ENCODE measurements at regions not wholly inside any gene's neighbourhood (a gene's known extent, or its start where the extent isn't known, plus 50 kb on each side); places are given as distances from the start of the nearest gene placed in this dataset.

- TF ChIP-seq CTCF (IDR thresholded peaks at IDR 0.05; ENCODE audit: insufficient read depth, low read depth, low read length, missing control alignments) = no peak
- no peak for DNase-seq (ENCODE audit: low read depth)
- no peak overlapping the region for H3K4me3 ChIP-seq (ENCODE audit: low read length)
Measured at GRCh38 chr6:168244961-168245551, 74.5 kb downstream of the DACT2 start.

GRCh38 chr6:168243812-168244376 is 75.7 kb downstream of the DACT2 start:
- no peak for DNase-seq (ENCODE audit: low read depth)
- no peak for TF ChIP-seq CTCF (IDR thresholded peaks at IDR 0.05; ENCODE audit: insufficient read depth, low read depth, low read length, missing control alignments)
- H3K4me3 ChIP-seq (ENCODE audit: low read length) = no peak overlapping the region

- TF ChIP-seq CTCF (IDR thresholded peaks at IDR 0.05; ENCODE audit: insufficient read depth, low read depth, low read length, missing control alignments) = no peak
- H3K4me3 ChIP-seq (ENCODE audit: low read length) = no peak overlapping the region
- DNase-seq (ENCODE audit: low read depth) = no peak
Measured at GRCh38 chr6:168242940-168243225, 76.7 kb downstream of the DACT2 start.

GRCh38 chr6:168242111-168242939 is 77.3 kb downstream of the DACT2 start:
- TF ChIP-seq CTCF (IDR thresholded peaks at IDR 0.05; ENCODE audit: insufficient read depth, low read depth, low read length, missing control alignments) = no peak
- no peak for DNase-seq (ENCODE audit: low read depth)
- H3K4me3 ChIP-seq (ENCODE audit: low read length) = no peak overlapping the region

- DNase-seq (ENCODE audit: low read depth) = no peak
- TF ChIP-seq CTCF (IDR thresholded peaks at IDR 0.05; ENCODE audit: insufficient read depth, low read depth, low read length, missing control alignments) = no peak
- H3K4me3 ChIP-seq (ENCODE audit: low read length) = no peak overlapping the region
Measured at GRCh38 chr6:168240160-168240559, 79.4 kb downstream of the DACT2 start.

GRCh38 chr6:168239044-168239773 is 80.4 kb downstream of the DACT2 start:
- no peak for DNase-seq (ENCODE audit: low read depth)
- TF ChIP-seq CTCF (IDR thresholded peaks at IDR 0.05; ENCODE audit: insufficient read depth, low read depth, low read length, missing control alignments) = no peak
- no peak overlapping the region for H3K4me3 ChIP-seq (ENCODE audit: low read length)

All from epithelial cell of esophagus (primary cell).